ENCODE measurements at regions not wholly inside any gene's neighbourhood (a gene's known extent, or its start where the extent isn't known, plus 50 kb on each side); places are given as distances from the start of the nearest gene placed in this dataset.
A peak's percentile ranks its signal among the peaks of the same experiment; 100 is the strongest.

GRCh38 chr12:124512667-124513296 is 54.6 kb downstream of the NCOR2 start:
- Histone ChIP-seq H3K9me3 (peaks cover 0 to 4% (median 0%) of the 10 kb centered on the region in 11 donors), H3K36me3 (peaks cover 0 to 24% (median 0%) of the 10 kb centered on the region in 9 donors), H3K4me3 (peak overlapping the region in 2 of 10 donors; percentile 6 to 9), H3K27ac (peak overlapping the region; percentile 36 to 83 (median 74)), H3K4me1 (peaks cover 52 to 100% (median 92%) of the 10 kb centered on the region in 9 donors), H3K27me3 (no peaks in the 10 kb centered on the region)
- intact Hi-C loops (cut with DNase I) = loop anchor here in 6 of 10 donors (5.0 to 10.0 kb wide), 6 partner anchors 52 to 252 kb away; partner anchors contain the start of gene NCOR2 (in 2 of the 6)
- 22 to 31% methylated on average over 16 of the region's 16 CpGs for WGBS, 2 donors
- ATAC-seq (peak in 7 of 8 donors; percentile 6 to 54 (median 18)), DNase-seq (peak; percentile 88 to 90)
- no peak for TF ChIP-seq CTCF (IDR thresholded peaks at IDR 0.05)

GRCh38 chr12:124511259-124511985 is 56.0 kb downstream of the NCOR2 start:
- no peak for DNase-seq
- H3K9me3 ChIP-seq = peaks cover 0 to 4% (median 0%) of the 10 kb centered on the region in 11 donors
- TF ChIP-seq CTCF (IDR thresholded peaks at IDR 0.05) = no peak
- intact Hi-C loops (cut with DNase I) = loop anchor here in 6 of 10 donors (5.0 to 10.0 kb wide), 6 partner anchors 53 to 253 kb away; partner anchors contain the start of gene NCOR2 (in 2 of the 6)
- peaks cover 54 to 100% (median 92%) of the 10 kb centered on the region in 9 donors for H3K4me1 ChIP-seq
- no peaks in the 10 kb centered on the region for H3K27me3 ChIP-seq
- 92 to 93% methylated on average over 23 of the region's 23 CpGs for WGBS, 2 donors
- peaks cover 0 to 24% (median 0%) of the 10 kb centered on the region in 9 donors for H3K36me3 ChIP-seq
- no peak overlapping the region for H3K4me3 ChIP-seq
- peak overlapping the region in 7 of 10 donors; percentile 10 to 83 (median 69) for H3K27ac ChIP-seq
- ATAC-seq = no peak

- Histone ChIP-seq H3K4me1 (peaks cover 53 to 100% (median 92%) of the 10 kb centered on the region in 9 donors), H3K27me3 (no peaks in the 10 kb centered on the region), H3K4me3 (no peak overlapping the region), H3K36me3 (peaks cover 0 to 16% (median 0%) of the 10 kb centered on the region in 9 donors), H3K9me3 (peaks cover 0 to 4% (median 0%) of the 10 kb centered on the region in 11 donors), H3K27ac (peak overlapping the region; percentile 76 to 93 (median 86))
- intact Hi-C loops (cut with DNase I) = loop anchor here in 6 of 10 donors (5.0 to 10.0 kb wide), 6 partner anchors 54 to 254 kb away; partner anchors contain the start of gene NCOR2 (in 2 of the 6)
- DNase-seq (no peak), ATAC-seq (peak in 1 of 8 donors; percentile 2)
- 80% methylated on average over 17 of the region's 17 CpGs for WGBS, 2 donors
- TF ChIP-seq CTCF (IDR thresholded peaks at IDR 0.05) = peak in 2 of 9 donors; percentile 6 to 30
These were observed 57.0 kb downstream of the NCOR2 start for GRCh38 chr12:124510301-124510970.

All from heart right ventricle (tissue), 16 donors.